ENCODE measurements at regions not wholly inside any gene's neighbourhood (a gene's known extent, or its start where the extent isn't known, plus 50 kb on each side); places are given as distances from the start of the nearest gene placed in this dataset.

DNA sequence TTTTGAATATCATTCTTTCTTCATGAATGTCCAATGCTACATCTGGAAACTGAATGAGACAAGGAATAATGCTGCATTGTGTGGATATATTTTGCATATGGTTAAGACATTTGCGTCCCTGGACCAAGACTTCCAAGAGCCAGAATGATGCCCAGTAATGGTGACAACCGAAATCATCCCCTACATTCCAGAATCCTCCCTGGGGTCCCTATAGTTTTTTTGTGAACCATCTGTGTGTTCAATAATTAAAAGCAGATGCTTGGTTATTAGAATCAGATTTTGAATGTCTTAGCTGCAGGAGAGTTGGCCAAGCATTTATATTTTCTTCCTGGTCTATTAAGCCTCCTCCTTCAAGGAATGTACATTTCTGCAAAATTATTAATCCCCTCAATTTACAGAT lies 426.7 kb upstream of the CDH8 start:
- DNase-seq (ENCODE audit: low read depth, low spot score) = no peak

DNA sequence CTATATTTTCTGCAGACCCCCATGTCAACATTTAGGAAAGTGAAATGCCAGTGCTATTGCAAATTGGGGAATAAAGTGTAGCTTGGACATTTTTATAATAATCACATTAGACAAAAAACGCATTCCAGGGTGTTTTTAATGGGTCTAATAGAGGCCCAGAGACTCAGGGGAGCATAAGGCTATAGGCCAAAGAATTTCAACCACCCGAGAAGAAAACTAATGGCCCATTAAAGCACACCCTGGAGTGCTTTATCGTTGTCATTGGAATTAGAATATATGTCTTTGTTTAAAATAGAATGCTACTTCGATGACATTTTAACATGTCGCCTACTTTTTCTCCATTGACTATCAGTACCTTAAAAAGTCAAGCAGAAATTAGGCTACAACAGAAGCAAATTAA lies 414.1 kb upstream of the CDH8 start:
- no peak for TF ChIP-seq CTCF (IDR thresholded peaks at IDR 0.05; ENCODE audit: low read depth, low read length)
- no peak overlapping the region for H3K4me3 ChIP-seq (ENCODE audit: low read depth, low read length)
- in situ Hi-C loops (cut with HindIII; ENCODE audit: low sequenced_read_pairs) = no loop called here
- DNase-seq (ENCODE audit: low read depth, low spot score) = no peak

More for the DNA sequence above, 426.7 kb upstream of the CDH8 start:
- in situ Hi-C loops (cut with HindIII; ENCODE audit: low sequenced_read_pairs) = no loop called here
- H3K4me3 ChIP-seq (ENCODE audit: low read depth, low read length) = no peak overlapping the region
- no peak for TF ChIP-seq CTCF (IDR thresholded peaks at IDR 0.05; ENCODE audit: low read depth, low read length)

DNA sequence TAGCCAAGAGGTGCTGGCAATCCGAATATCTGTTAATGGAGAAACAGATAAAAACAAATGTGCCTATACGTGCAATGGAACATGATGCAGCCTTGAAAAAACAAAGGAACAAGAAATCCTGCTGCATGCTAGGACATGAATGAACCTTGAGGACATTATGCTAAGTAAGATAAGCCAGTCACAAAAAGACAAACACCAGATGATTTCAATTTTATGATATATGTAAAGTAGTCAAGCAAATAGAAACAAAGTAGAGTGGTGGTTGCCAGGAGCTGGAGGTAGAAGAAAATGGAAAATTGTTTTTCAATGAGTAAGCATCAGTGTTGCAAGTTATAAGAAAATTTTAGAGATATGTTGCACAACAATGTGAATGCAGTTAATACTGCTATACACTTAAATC lies 409.7 kb upstream of the CDH8 start:
- no peak for TF ChIP-seq CTCF (IDR thresholded peaks at IDR 0.05; ENCODE audit: low read depth, low read length)
- no peak overlapping the region for H3K4me3 ChIP-seq (ENCODE audit: low read depth, low read length)
- DNase-seq (ENCODE audit: low read depth, low spot score) = no peak
- in situ Hi-C loops (cut with HindIII; ENCODE audit: low sequenced_read_pairs) = no loop called here

DNA sequence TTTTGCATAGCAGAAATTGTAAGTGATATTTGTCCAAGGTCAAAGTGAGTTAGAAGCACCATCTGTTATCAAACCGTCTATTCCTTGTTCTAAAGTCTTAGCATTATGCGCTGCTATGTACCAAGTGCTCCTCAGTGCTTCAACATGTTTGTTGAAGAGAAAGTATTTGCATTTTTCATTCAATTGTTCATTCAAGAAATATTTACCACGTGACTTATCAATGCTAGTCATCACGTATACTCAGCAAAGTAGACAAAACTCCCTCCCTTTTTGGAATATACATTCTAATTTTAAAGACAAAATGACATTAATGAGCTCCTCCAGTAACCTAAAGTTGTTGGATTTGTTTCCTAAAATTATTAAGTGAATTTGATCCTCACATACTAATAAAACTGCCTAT lies 388.0 kb upstream of the CDH8 start:
- in situ Hi-C loops (cut with HindIII; ENCODE audit: low sequenced_read_pairs) = no loop called here
- TF ChIP-seq CTCF (IDR thresholded peaks at IDR 0.05; ENCODE audit: low read depth, low read length) = no peak
- no peak overlapping the region for H3K4me3 ChIP-seq (ENCODE audit: low read depth, low read length)
- no peak for DNase-seq (ENCODE audit: low read depth, low spot score)

DNA sequence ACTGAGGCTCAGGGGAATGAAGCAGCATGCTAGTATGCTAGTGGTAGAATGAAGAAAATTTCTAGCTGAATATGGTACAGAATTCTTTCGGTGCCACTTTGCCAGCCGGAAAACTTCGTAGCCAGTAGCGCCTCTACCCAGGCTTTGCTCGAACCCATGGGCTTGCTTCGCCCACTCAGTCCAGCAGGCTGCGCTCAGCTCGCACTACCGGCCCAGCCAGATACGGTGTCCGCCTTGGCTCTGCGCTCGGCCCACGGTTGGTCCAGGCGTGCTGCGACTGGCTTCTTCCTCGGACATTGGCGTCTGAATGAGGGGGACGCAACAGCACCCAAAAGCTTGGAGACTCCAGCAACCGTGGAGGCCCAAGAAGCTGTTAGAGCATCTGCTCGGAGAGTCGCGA lies 372.5 kb upstream of the CDH8 start:
- no peak for TF ChIP-seq CTCF (IDR thresholded peaks at IDR 0.05; ENCODE audit: low read depth, low read length)
- DNase-seq (ENCODE audit: low read depth, low spot score) = no peak
- H3K4me3 ChIP-seq (ENCODE audit: low read depth, low read length) = no peak overlapping the region
- in situ Hi-C loops (cut with HindIII; ENCODE audit: low sequenced_read_pairs) = no loop called here

- H3K4me3 ChIP-seq (ENCODE audit: low read depth, low read length) = no peak overlapping the region
- DNase-seq (ENCODE audit: low read depth, low spot score) = no peak
- no peak for TF ChIP-seq CTCF (IDR thresholded peaks at IDR 0.05; ENCODE audit: low read depth, low read length)
- in situ Hi-C loops (cut with HindIII; ENCODE audit: low sequenced_read_pairs) = no loop called here
Observed at GRCh38 chr16:62406387-62406786, 370.1 kb upstream of the CDH8 start.
